Neuronal stem cell (in vitro differentiated cells): ENCODE measurements at regions not wholly inside any gene's neighbourhood (a gene's known extent, or its start where the extent isn't known, plus 50 kb on each side); places are given as distances from the start of the nearest gene placed in this dataset.

ENCODE experiments used
- DNase-seq: peaks from one replicate; pipeline ENCODE4 v3.0.0-alpha.2; 2013; ENCODE audit warnings: low spot score
- H2AFZ ChIP-seq: one replicate; pipeline ENCODE4 v1.6.1; 2013; ENCODE audit warnings: mild to moderate bottlenecking, low read length, inconsistent platforms
- H2AK5ac ChIP-seq: 2 replicates; pipeline ENCODE4 v1.6.1; 2013; ENCODE audit warnings: low read depth, mild to moderate bottlenecking, inconsistent platforms, low read length, moderate library complexity, mixed read lengths
- H2BK120ac ChIP-seq: 2 replicates; pipeline ENCODE4 v1.6.1; 2013; ENCODE audit warnings: low read depth, mild to moderate bottlenecking, inconsistent platforms, low read length, moderate library complexity, mixed read lengths
- H2BK12ac ChIP-seq: one replicate; pipeline ENCODE4 v1.6.1; 2013; ENCODE audit warnings: low read length, inconsistent platforms
- H2BK15ac ChIP-seq: 2 replicates; pipeline ENCODE4 v1.6.1; 2013; ENCODE audit warnings: mild to moderate bottlenecking, low read length, inconsistent platforms, mixed read lengths
- H2BK5ac ChIP-seq: one replicate; pipeline ENCODE4 v1.6.1; 2013; ENCODE audit warnings: inconsistent platforms, mild to moderate bottlenecking, low read length, moderate library complexity
- H3K14ac ChIP-seq: one replicate; pipeline ENCODE4 v1.6.1; 2013; ENCODE audit warnings: low read length, inconsistent platforms
- H3K18ac ChIP-seq: 2 replicates; pipeline ENCODE4 v1.6.1; 2013; ENCODE audit warnings: low read length, inconsistent platforms
- H3K23ac ChIP-seq: 2 replicates; pipeline ENCODE4 v1.6.1; 2013; ENCODE audit warnings: low read depth, mild to moderate bottlenecking, mixed read lengths, low read length, inconsistent platforms; ENCODE audit not compliant: poor library complexity
- H3K27ac ChIP-seq: replicated peaks from 3 replicates; pipeline ENCODE4 v1.5.1; 2013; ENCODE audit warnings: low read length, inconsistent platforms
- H3K27me3 ChIP-seq, 3 experiments: 2 replicates each; pipeline ENCODE4 v1.6.1; 2013; ENCODE audit warnings: low read length in 3 of 3, mild to moderate bottlenecking in 2 of 3, inconsistent platforms in 1 of 3, low read depth in 1 of 3, mixed read lengths in 1 of 3, moderate library complexity in 1 of 3; ENCODE audit not compliant: control insufficient read depth in 3 of 3, insufficient read depth in 3 of 3
- H3K36me3 ChIP-seq, 2 donors: replicated peaks in 1 of 2; 2 replicates each; pipeline ENCODE4 v1.6.1; 2013; ENCODE audit warnings: low read length in 2 of 2; ENCODE audit not compliant: control insufficient read depth in 2 of 2, insufficient read depth in 2 of 2
- H3K4ac ChIP-seq: 2 replicates; pipeline ENCODE4 v1.6.1; 2013; ENCODE audit warnings: inconsistent platforms, mild to moderate bottlenecking, low read length, moderate library complexity
- H3K4me1 ChIP-seq, 2 donors: 1 replicate in 1 of 2; 2 replicates in 1 of 2; pipeline ENCODE4 v1.6.1; 2013; ENCODE audit warnings: low read length in 2 of 2, low read depth in 1 of 2; ENCODE audit not compliant: control insufficient read depth in 2 of 2, insufficient read depth in 1 of 2
- H3K4me2 ChIP-seq: one replicate; pipeline ENCODE4 v1.6.1; 2013; ENCODE audit warnings: mild to moderate bottlenecking, low read length, inconsistent platforms; ENCODE audit not compliant: insufficient read depth, poor library complexity, severe bottlenecking
- H3K4me3 ChIP-seq, 2 donors: 2 replicates each; pipeline ENCODE4 v1.5.1; 2013; ENCODE audit warnings: low read length in 2 of 2, mild to moderate bottlenecking in 2 of 2, inconsistent platforms in 1 of 2, moderate library complexity in 1 of 2
- H3K79me1 ChIP-seq: one replicate; pipeline ENCODE4 v1.6.1; 2013; ENCODE audit warnings: low read depth, mild to moderate bottlenecking, inconsistent platforms, low read length, moderate library complexity
- H3K9ac ChIP-seq: one replicate; pipeline ENCODE4 v1.6.1; 2013; ENCODE audit warnings: mild to moderate bottlenecking, low read depth, low read length, inconsistent platforms; ENCODE audit not compliant: poor library complexity
- H3K9me3 ChIP-seq, 2 donors: replicated peaks in 1 of 2; 2 replicates each; pipeline versions ENCODE3 to v1.6.1; 2013; ENCODE audit warnings: low read length in 2 of 2, mild to moderate bottlenecking in 2 of 2, inconsistent platforms in 1 of 2, low read depth in 1 of 2, mixed read lengths in 1 of 2, moderate library complexity in 1 of 2; ENCODE audit not compliant: control insufficient read depth in 2 of 2, insufficient read depth in 1 of 2
- H4K8ac ChIP-seq: one replicate; pipeline ENCODE4 v1.6.1; 2013; ENCODE audit warnings: low read depth, mild to moderate bottlenecking, inconsistent platforms, low read length, moderate library complexity
- H4K91ac ChIP-seq: one replicate; pipeline ENCODE4 v1.6.1; 2013; ENCODE audit warnings: low read length, low read depth, mild to moderate bottlenecking, inconsistent platforms; ENCODE audit not compliant: poor library complexity
- WGBS, 2 donors: extraction: QIAGEN DNeasy Blood & Tissue Kit; methylation state at CpG; one replicate each; pipeline ENCODE4 v1.1.7; 2013; ENCODE audit warnings: missing lambda C conversion rate in 2 of 2, mixed read lengths in 1 of 2; ENCODE audit not compliant: insufficient read length in 2 of 2, insufficient replicate concordance in 1 of 2; ENCODE audit errors: extremely low coverage in 2 of 2; 5-methylcytosine and 5-hydroxymethylcytosine counted together

GRCh38 chr21:14895792-14896191 is 169.0 kb downstream of the NRIP1 start:
- no peak overlapping the region for H2AFZ ChIP-seq
- no peaks in the 10 kb centered on the region for H3K27me3 ChIP-seq
- H3K9ac ChIP-seq, result no peak overlapping the region
- H2BK15ac ChIP-seq, result no peak overlapping the region
- no peak overlapping the region for H4K91ac ChIP-seq
- H3K23ac ChIP-seq, result no peak overlapping the region
- no peaks in the 10 kb centered on the region for H3K79me1 ChIP-seq
- H2BK5ac ChIP-seq, result no peak overlapping the region
- H3K4me3 ChIP-seq, result no peak overlapping the region
- no peak overlapping the region for H3K4ac ChIP-seq
- H4K8ac ChIP-seq, result no peak overlapping the region
- no peak overlapping the region for H2BK12ac ChIP-seq
- H3K9me3 ChIP-seq, result no peaks in the 10 kb centered on the region
- no peak overlapping the region for H2AK5ac ChIP-seq
- H3K4me1 ChIP-seq, result peaks cover 0 to 6% of the 10 kb centered on the region in 2 donors
- H3K14ac ChIP-seq, result no peak overlapping the region
- no peaks in the 10 kb centered on the region for H3K36me3 ChIP-seq
- no peak overlapping the region for H2BK120ac ChIP-seq
- DNase-seq, result no peak
- WGBS, 2 donors, result no CpG with 5 or more reads among the region's 2 CpGs
- H3K27ac ChIP-seq, result no peak overlapping the region
- H3K4me2 ChIP-seq, result no peak overlapping the region
- H3K18ac ChIP-seq, result no peak overlapping the region

- no CpG with 5 or more reads among the region's 2 CpGs for WGBS, 2 donors
- no peaks in the 10 kb centered on the region for H3K36me3 ChIP-seq
Measured at GRCh38 chr21:14890141-14890540, 174.7 kb downstream of the NRIP1 start.

GRCh38 chr21:14889080-14889810 is 175.6 kb downstream of the NRIP1 start:
- H3K18ac ChIP-seq, result no peak overlapping the region
- H2BK12ac ChIP-seq, result no peak overlapping the region
- no peaks in the 10 kb centered on the region for H3K27me3 ChIP-seq
- no peak overlapping the region for H2BK15ac ChIP-seq
- H3K27ac ChIP-seq, result no peak overlapping the region
- no peak overlapping the region for H2AFZ ChIP-seq
- no peak overlapping the region for H3K23ac ChIP-seq
- no peaks in the 10 kb centered on the region for H3K79me1 ChIP-seq
- H3K9ac ChIP-seq, result no peak overlapping the region
- no peak overlapping the region for H2BK5ac ChIP-seq
- WGBS, 2 donors, result no CpG with 5 or more reads among the region's 5 CpGs
- H4K8ac ChIP-seq, result no peak overlapping the region
- no peak overlapping the region for H3K4me2 ChIP-seq
- H3K36me3 ChIP-seq, result no peaks in the 10 kb centered on the region
- H2BK120ac ChIP-seq, result no peak overlapping the region
- no peak overlapping the region for H3K4me3 ChIP-seq
- no peak overlapping the region for H3K14ac ChIP-seq
- H4K91ac ChIP-seq, result no peak overlapping the region
- H3K9me3 ChIP-seq, result no peaks in the 10 kb centered on the region
- no peak overlapping the region for H2AK5ac ChIP-seq
- peaks cover 0 to 4% of the 10 kb centered on the region in 2 donors for H3K4me1 ChIP-seq
- H3K4ac ChIP-seq, result no peak overlapping the region
- no peak for DNase-seq

More at GRCh38 chr21:14890141-14890540, 174.7 kb downstream of the NRIP1 start:
- no peak overlapping the region for H4K91ac ChIP-seq
- H3K14ac ChIP-seq, result no peak overlapping the region
- H2BK15ac ChIP-seq, result no peak overlapping the region
- no peak overlapping the region for H3K4ac ChIP-seq
- H2BK12ac ChIP-seq, result no peak overlapping the region
- H2BK5ac ChIP-seq, result no peak overlapping the region
- no peak for DNase-seq
- no peak overlapping the region for H3K27ac ChIP-seq
- no peaks in the 10 kb centered on the region for H3K79me1 ChIP-seq
- H3K4me3 ChIP-seq, result no peak overlapping the region
- no peak overlapping the region for H3K9ac ChIP-seq
- H4K8ac ChIP-seq, result no peak overlapping the region
- H3K4me2 ChIP-seq, result no peak overlapping the region
- H3K18ac ChIP-seq, result no peak overlapping the region
- peaks cover 0 to 4% of the 10 kb centered on the region in 2 donors for H3K4me1 ChIP-seq
- no peak overlapping the region for H2BK120ac ChIP-seq
- no peak overlapping the region for H2AFZ ChIP-seq
- no peak overlapping the region for H2AK5ac ChIP-seq
- no peaks in the 10 kb centered on the region for H3K27me3 ChIP-seq
- no peaks in the 10 kb centered on the region for H3K9me3 ChIP-seq
- no peak overlapping the region for H3K23ac ChIP-seq

GRCh38 chr21:14888202-14888601 is 176.6 kb downstream of the NRIP1 start:
- no peaks in the 10 kb centered on the region for H3K36me3 ChIP-seq
- no peak overlapping the region for H2AFZ ChIP-seq
- no peak overlapping the region for H2BK12ac ChIP-seq
- no peak overlapping the region for H3K4me2 ChIP-seq
- peaks cover 0 to under 1% of the 10 kb centered on the region in 2 donors for H3K9me3 ChIP-seq
- H3K27ac ChIP-seq, result no peak overlapping the region
- H3K4ac ChIP-seq, result no peak overlapping the region
- peaks cover 0 to 5% (median 0%) of the 10 kb centered on the region in 3 experiments for H3K27me3 ChIP-seq
- H3K9ac ChIP-seq, result no peak overlapping the region
- H3K18ac ChIP-seq, result no peak overlapping the region
- no CpG with 5 or more reads among the region's 1 CpG for WGBS, 2 donors
- no peak overlapping the region for H2BK120ac ChIP-seq
- no peak overlapping the region for H2BK15ac ChIP-seq
- DNase-seq, result no peak
- no peaks in the 10 kb centered on the region for H3K79me1 ChIP-seq
- no peak overlapping the region for H2BK5ac ChIP-seq
- H3K23ac ChIP-seq, result no peak overlapping the region
- H2AK5ac ChIP-seq, result no peak overlapping the region
- H4K8ac ChIP-seq, result no peak overlapping the region
- no peak overlapping the region for H3K14ac ChIP-seq
- no peak overlapping the region for H3K4me3 ChIP-seq
- no peak overlapping the region for H4K91ac ChIP-seq
- H3K4me1 ChIP-seq, result peaks cover 0 to 4% of the 10 kb centered on the region in 2 donors
